Activated naive CD4-positive, alpha-beta T cell treated with anti-CD3 and anti-CD28 coated beads, Interleukin-2, amount 10 ng/mL, durations not matched to agents 7 days and 5 days (primary cell): ENCODE measurements at regions not wholly inside any gene's neighbourhood (a gene's known extent, or its start where the extent isn't known, plus 50 kb on each side); places are given as distances from the start of the nearest gene placed in this dataset.
"Not testable (repeated sequence)": the region's sequence is repeated elsewhere in the genome, so short reads cannot be mapped to it uniquely, and the experiment has no call there.

Experiments
- CTCF ChIA-PET: fragments of 350-600 bp; sonication (Branson Sonifier 250); formaldehyde crosslinking; loops from one replicate; lab custom pipeline; 2021; ENCODE audit warnings: antibody characterized with exemption; lab: Charles Lee
- DNase-seq: peaks from one replicate; pipeline ENCODE4 v3.0.0-alpha.2; 2020
- H3K27ac Mint-ChIP-seq: one replicate; pipeline ENCODE4 v1.8.0; 2021; ENCODE audit warnings: mild to moderate bottlenecking, moderate library complexity, mixed read lengths
- H3K27me3 Mint-ChIP-seq: one replicate; pipeline ENCODE4 v1.8.0; 2021; ENCODE audit warnings: mild to moderate bottlenecking, mixed read lengths
- H3K36me3 Mint-ChIP-seq: one replicate; pipeline ENCODE4 v1.8.0; 2021; ENCODE audit warnings: mixed read lengths
- H3K4me1 Mint-ChIP-seq: one replicate; pipeline ENCODE4 v1.8.0; 2021; ENCODE audit warnings: mixed read lengths
- H3K4me3 Mint-ChIP-seq: one replicate; pipeline ENCODE4 v1.8.0; 2021; ENCODE audit warnings: mild to moderate bottlenecking, moderate library complexity, mixed read lengths
- H3K9me3 Mint-ChIP-seq: one replicate; pipeline ENCODE4 v1.8.0; 2021; ENCODE audit warnings: mixed read lengths

GRCh38 chr3:198096015-198096414 is 136.0 kb downstream of the LMLN start:
- peaks cover 15% of the 10 kb centered on the region for H3K27me3 Mint-ChIP-seq
- peaks cover 3% of the 10 kb centered on the region for H3K4me1 Mint-ChIP-seq
- CTCF ChIA-PET, result no interaction called here
- peaks cover 17% of the 10 kb centered on the region for H3K9me3 Mint-ChIP-seq
- H3K36me3 Mint-ChIP-seq, result peaks cover 5% of the 10 kb centered on the region
- H3K27ac Mint-ChIP-seq, result no peak overlapping the region
- no peak overlapping the region for H3K4me3 Mint-ChIP-seq
- DNase-seq, result no peak

- CTCF ChIA-PET, result no interaction called here
- H3K9me3 Mint-ChIP-seq, result peaks cover 17% of the 10 kb centered on the region
- peaks cover 3% of the 10 kb centered on the region for H3K4me1 Mint-ChIP-seq
- peaks cover 5% of the 10 kb centered on the region for H3K36me3 Mint-ChIP-seq
- no peak overlapping the region for H3K4me3 Mint-ChIP-seq
- H3K27me3 Mint-ChIP-seq, result peaks cover 15% of the 10 kb centered on the region
- no peak for DNase-seq
- H3K27ac Mint-ChIP-seq, result no peak overlapping the region
Measured at GRCh38 chr3:198097048-198097447, 137.0 kb downstream of the LMLN start.

- peak; percentile 44 for DNase-seq
- CTCF ChIA-PET, result not testable (repeated sequence)
Measured at GRCh38 chr3:198098661-198099081, 138.7 kb downstream of the LMLN start.

GRCh38 chr3:198103070-198103469 is 143.1 kb downstream of the LMLN start:
- CTCF ChIA-PET, H3K27me3 Mint-ChIP-seq, H3K4me3 Mint-ChIP-seq: not testable (repeated sequence)
- peaks cover 28% of the 10 kb centered on the region for H3K9me3 Mint-ChIP-seq
- H3K27ac Mint-ChIP-seq, result peak overlapping the region; percentile 51
- DNase-seq, result peak; percentile 34
- peaks cover 18% of the 10 kb centered on the region for H3K4me1 Mint-ChIP-seq
- H3K36me3 Mint-ChIP-seq, result peaks cover 11% of the 10 kb centered on the region

More at GRCh38 chr3:198098661-198099081, 138.7 kb downstream of the LMLN start:
- not testable (repeated sequence) for H3K4me1 Mint-ChIP-seq, H3K36me3 Mint-ChIP-seq, H3K27me3 Mint-ChIP-seq
- Mint-ChIP-seq H3K4me3 (peak overlapping the region; percentile 44), H3K27ac (peak overlapping the region; percentile 92), H3K9me3 (peaks cover 22% of the 10 kb centered on the region)

- peak overlapping the region; percentile 33 for H3K4me3 Mint-ChIP-seq
- peaks cover 15% of the 10 kb centered on the region for H3K4me1 Mint-ChIP-seq
- peaks cover 14% of the 10 kb centered on the region for H3K27me3 Mint-ChIP-seq
- DNase-seq, result no peak
- CTCF ChIA-PET, result no interaction called here
- peaks cover 25% of the 10 kb centered on the region for H3K9me3 Mint-ChIP-seq
- peak overlapping the region; percentile 87 for H3K27ac Mint-ChIP-seq
- H3K36me3 Mint-ChIP-seq, result peaks cover 8% of the 10 kb centered on the region
Measured at GRCh38 chr3:198106265-198106664, 146.2 kb downstream of the LMLN start.

- no peak overlapping the region for H3K4me3 Mint-ChIP-seq
Measured at GRCh38 chr3:198107840-198108734, 148.1 kb downstream of the LMLN start.

GRCh38 chr3:198109883-198110282 is 149.9 kb downstream of the LMLN start:
- Mint-ChIP-seq H3K4me1 (peaks cover 15% of the 10 kb centered on the region), H3K36me3 (peaks cover 11% of the 10 kb centered on the region), H3K27me3 (peaks cover 43% of the 10 kb centered on the region), H3K27ac (no peak overlapping the region), H3K9me3 (peaks cover 24% of the 10 kb centered on the region), H3K4me3 (no peak overlapping the region)
- CTCF ChIA-PET, result no interaction called here
- DNase-seq, result no peak

More at GRCh38 chr3:198107840-198108734, 148.1 kb downstream of the LMLN start:
- peaks cover 25% of the 10 kb centered on the region for H3K27me3 Mint-ChIP-seq
- H3K4me1 Mint-ChIP-seq, result peaks cover 17% of the 10 kb centered on the region
- H3K27ac Mint-ChIP-seq, result no peak overlapping the region
- no peak for DNase-seq
- H3K9me3 Mint-ChIP-seq, result peaks cover 27% of the 10 kb centered on the region
- CTCF ChIA-PET, result no interaction called here
- peaks cover 11% of the 10 kb centered on the region for H3K36me3 Mint-ChIP-seq

- Mint-ChIP-seq H3K9me3 (peaks cover 14% of the 10 kb centered on the region), H3K36me3 (peaks cover 6% of the 10 kb centered on the region), H3K27ac (no peak overlapping the region), H3K4me3 (no peak overlapping the region), H3K27me3 (peaks cover 44% of the 10 kb centered on the region), H3K4me1 (peaks cover 6% of the 10 kb centered on the region)
- DNase-seq, result no peak
- CTCF ChIA-PET, result no interaction called here
Measured at GRCh38 chr3:198112031-198112430, 152.0 kb downstream of the LMLN start.

GRCh38 chr3:198113206-198114053 is 153.4 kb downstream of the LMLN start:
- H3K4me1 Mint-ChIP-seq, result peaks cover 6% of the 10 kb centered on the region
- H3K27me3 Mint-ChIP-seq, result peaks cover 44% of the 10 kb centered on the region
- CTCF ChIA-PET, result no interaction called here
- no peak for DNase-seq
- peaks cover 6% of the 10 kb centered on the region for H3K36me3 Mint-ChIP-seq
- peaks cover 7% of the 10 kb centered on the region for H3K9me3 Mint-ChIP-seq
- no peak overlapping the region for H3K27ac Mint-ChIP-seq
- peak overlapping the region; percentile 32 for H3K4me3 Mint-ChIP-seq

- CTCF ChIA-PET, H3K4me3 Mint-ChIP-seq, H3K9me3 Mint-ChIP-seq, H3K27ac Mint-ChIP-seq, DNase-seq, H3K4me1 Mint-ChIP-seq, H3K36me3 Mint-ChIP-seq: not testable (repeated sequence)
- peaks cover 44% of the 10 kb centered on the region for H3K27me3 Mint-ChIP-seq
Measured at GRCh38 chr3:198114516-198114915, 154.5 kb downstream of the LMLN start.

GRCh38 chr3:198122184-198122583 is 162.2 kb downstream of the LMLN start:
- H3K27ac Mint-ChIP-seq, H3K4me1 Mint-ChIP-seq, CTCF ChIA-PET, H3K36me3 Mint-ChIP-seq, H3K4me3 Mint-ChIP-seq, H3K27me3 Mint-ChIP-seq, H3K9me3 Mint-ChIP-seq, DNase-seq: not testable (repeated sequence)

- H3K4me3 Mint-ChIP-seq, H3K36me3 Mint-ChIP-seq, H3K27me3 Mint-ChIP-seq, CTCF ChIA-PET, H3K4me1 Mint-ChIP-seq, H3K9me3 Mint-ChIP-seq, H3K27ac Mint-ChIP-seq, DNase-seq: not testable (repeated sequence)
Measured at GRCh38 chr3:198137038-198137835, 177.2 kb downstream of the LMLN start.

GRCh38 chr3:198138205-198138604 is 178.2 kb downstream of the LMLN start:
- H3K4me3 Mint-ChIP-seq, H3K27ac Mint-ChIP-seq, CTCF ChIA-PET, H3K4me1 Mint-ChIP-seq, H3K36me3 Mint-ChIP-seq, H3K9me3 Mint-ChIP-seq, DNase-seq, H3K27me3 Mint-ChIP-seq: not testable (repeated sequence)

- not testable (repeated sequence) for H3K27ac Mint-ChIP-seq, H3K4me1 Mint-ChIP-seq
Measured at GRCh38 chr3:198139037-198139436, 179.0 kb downstream of the LMLN start.

More at GRCh38 chr3:198139037-198139436, 179.0 kb downstream of the LMLN start:
- CTCF ChIA-PET, DNase-seq, H3K9me3 Mint-ChIP-seq, H3K36me3 Mint-ChIP-seq, H3K4me3 Mint-ChIP-seq, H3K27me3 Mint-ChIP-seq: not testable (repeated sequence)
